ENCODE measurements at regions not wholly inside any gene's neighbourhood (a gene's known extent, or its start where the extent isn't known, plus 50 kb on each side); places are given as distances from the start of the nearest gene placed in this dataset.

DNA sequence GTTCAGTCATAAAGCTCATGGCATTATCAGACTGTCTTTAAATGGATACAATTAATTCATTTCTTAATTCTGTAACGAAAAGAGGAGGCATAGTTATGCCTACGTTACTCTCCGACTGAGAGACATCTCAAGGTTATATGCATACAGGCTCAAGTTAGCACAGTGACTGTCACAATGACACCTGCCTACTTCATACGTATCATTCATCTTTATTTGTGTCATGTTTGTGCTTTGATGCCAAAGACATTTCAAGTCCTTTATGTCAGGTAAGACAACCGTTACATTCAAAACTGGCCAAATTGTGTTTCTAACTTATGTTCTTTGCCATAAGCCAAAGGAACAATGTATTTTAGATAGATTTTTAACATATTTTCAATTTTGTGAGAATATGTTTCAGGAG is 328.8 kb upstream of the NRG3 start:
- Mint-ChIP-seq H3K4me1 (ENCODE audit: low read depth, unreplicated experiment) (no peaks in the 10 kb centered on the region), H3K36me3 (ENCODE audit: insufficient read depth, unreplicated experiment) (no peaks in the 10 kb centered on the region), H3K4me3 (ENCODE audit: unreplicated experiment) (no peak overlapping the region), H3K27ac (ENCODE audit: unreplicated experiment) (no peak overlapping the region), H3K9me3 (ENCODE audit: unreplicated experiment) (peaks cover 24% of the 10 kb centered on the region), H3K27me3 (ENCODE audit: insufficient read depth, unreplicated experiment) (no peaks in the 10 kb centered on the region)
- H3K9me3 ChIP-seq: no peaks in the 10 kb centered on the region
- TF ChIP-seq CTCF (IDR thresholded peaks at IDR 0.05; ENCODE audit: insufficient read depth in 1 of 2, low read depth in 1 of 2, low read length in 1 of 2, severe bottlenecking in 1 of 2, unreplicated experiment in 1 of 2): no peak
- no peaks in the 10 kb centered on the region for H3K36me3 ChIP-seq (ENCODE audit: control insufficient read depth, insufficient read depth, low read length)
- intact Hi-C loops (cut with micrococcal nuclease; ENCODE audit: unreplicated experiment): no loop called here
- H3K4me1 ChIP-seq: no peaks in the 10 kb centered on the region
- no TSS peak for BruUV-seq (replicated peaks)
- CTCF ChIA-PET: no interaction called here
- no peak for DNase-seq
- no peaks in the 10 kb centered on the region for H3K27me3 ChIP-seq (replicated peaks; ENCODE audit: control insufficient read depth, insufficient read depth, low read length)
- no peak overlapping the region for H3K4me3 ChIP-seq (ENCODE audit: low read depth, low read length)
- POLR2A ChIA-PET: no interaction called here

GRCh38 chr10:81548160-81548559 is 326.8 kb upstream of the NRG3 start:
- BruUV-seq (replicated peaks): no TSS peak
- Mint-ChIP-seq H3K4me3 (ENCODE audit: unreplicated experiment) (no peak overlapping the region), H3K27me3 (ENCODE audit: insufficient read depth, unreplicated experiment) (no peaks in the 10 kb centered on the region), H3K9me3 (ENCODE audit: unreplicated experiment) (peaks cover 28% of the 10 kb centered on the region), H3K4me1 (ENCODE audit: low read depth, unreplicated experiment) (no peaks in the 10 kb centered on the region), H3K36me3 (ENCODE audit: insufficient read depth, unreplicated experiment) (no peaks in the 10 kb centered on the region), H3K27ac (ENCODE audit: unreplicated experiment) (no peak overlapping the region)
- no peak for DNase-seq
- no peaks in the 10 kb centered on the region for H3K36me3 ChIP-seq (ENCODE audit: control insufficient read depth, insufficient read depth, low read length)
- H3K27me3 ChIP-seq (replicated peaks; ENCODE audit: control insufficient read depth, insufficient read depth, low read length): no peaks in the 10 kb centered on the region
- intact Hi-C loops (cut with micrococcal nuclease; ENCODE audit: unreplicated experiment): no loop called here
- no peaks in the 10 kb centered on the region for H3K4me1 ChIP-seq
- H3K9me3 ChIP-seq: no peaks in the 10 kb centered on the region
- no peak overlapping the region for H3K4me3 ChIP-seq (ENCODE audit: low read depth, low read length)
- CTCF ChIA-PET: no interaction called here
- TF ChIP-seq CTCF (IDR thresholded peaks at IDR 0.05; ENCODE audit: insufficient read depth in 1 of 2, low read depth in 1 of 2, low read length in 1 of 2, severe bottlenecking in 1 of 2, unreplicated experiment in 1 of 2): no peak
- POLR2A ChIA-PET: no interaction called here

DNA sequence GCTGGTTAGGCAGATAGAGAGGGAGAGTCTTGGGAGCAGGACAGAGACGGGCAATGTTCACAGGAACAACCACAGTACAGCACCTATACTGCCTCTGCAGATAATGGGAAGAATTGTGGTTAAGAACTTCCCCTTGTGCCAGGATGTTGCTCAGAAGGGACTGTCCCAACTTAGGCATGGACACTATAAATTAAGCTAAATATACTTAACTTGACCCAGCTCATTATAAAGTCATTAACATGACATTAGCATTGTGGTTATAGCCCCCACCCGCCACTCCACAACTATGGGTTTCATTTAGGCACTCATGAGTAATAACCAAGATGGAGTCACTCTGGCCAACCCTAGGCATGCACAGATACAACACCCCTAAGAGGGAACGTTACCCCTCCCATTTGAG is 310.9 kb upstream of the NRG3 start:
- ChIA-PET POLR2A (no interaction called here), CTCF (no interaction called here)
- no peaks in the 10 kb centered on the region for H3K36me3 Mint-ChIP-seq (ENCODE audit: insufficient read depth, unreplicated experiment)
- H3K27me3 ChIP-seq (replicated peaks; ENCODE audit: control insufficient read depth, insufficient read depth, low read length): no peaks in the 10 kb centered on the region
- no peak overlapping the region for H3K4me3 ChIP-seq (ENCODE audit: low read depth, low read length)
- no peak overlapping the region for H3K27ac Mint-ChIP-seq (ENCODE audit: unreplicated experiment)
- no TSS peak for BruUV-seq (replicated peaks)
- peaks cover 4% of the 10 kb centered on the region for H3K27me3 Mint-ChIP-seq (ENCODE audit: insufficient read depth, unreplicated experiment)
- no peaks in the 10 kb centered on the region for H3K4me1 ChIP-seq
- no peaks in the 10 kb centered on the region for H3K36me3 ChIP-seq (ENCODE audit: control insufficient read depth, insufficient read depth, low read length)
- H3K9me3 Mint-ChIP-seq (ENCODE audit: unreplicated experiment): peaks cover 13% of the 10 kb centered on the region
- intact Hi-C loops (cut with micrococcal nuclease; ENCODE audit: unreplicated experiment): no loop called here
- no peak for DNase-seq
- TF ChIP-seq CTCF (IDR thresholded peaks at IDR 0.05; ENCODE audit: insufficient read depth in 1 of 2, low read depth in 1 of 2, low read length in 1 of 2, severe bottlenecking in 1 of 2, unreplicated experiment in 1 of 2): no peak
- no peaks in the 10 kb centered on the region for H3K4me1 Mint-ChIP-seq (ENCODE audit: low read depth, unreplicated experiment)
- H3K9me3 ChIP-seq: no peaks in the 10 kb centered on the region
- no peak overlapping the region for H3K4me3 Mint-ChIP-seq (ENCODE audit: unreplicated experiment)
